H1 (cell line): ENCODE measurements at regions not wholly inside any gene's neighbourhood (a gene's known extent, or its start where the extent isn't known, plus 50 kb on each side); places are given as distances from the start of the nearest gene placed in this dataset.

Experiments
- CHD7 ChIP-seq: fragments of 300-600 bp; sonication (generic); IDR thresholded peaks from 2 replicates; pipeline ENCODE4 v1.7.1; 2012; ENCODE audit warnings: low read length, moderate library complexity, mild to moderate bottlenecking, inconsistent platforms; ENCODE audit not compliant: insufficient replicate concordance
- MAFK ChIP-seq: IDR thresholded peaks from 2 replicates; pipeline ENCODE4 v1.6.1; 2012; ENCODE audit warnings: low read depth, mild to moderate bottlenecking, improper control_type of control experiment, low read length

- TF ChIP-seq CHD7 (no peak), MAFK (peak; percentile 53; the same call in 1 of the 2 replicates)
These were observed 1051.2 kb downstream of the TDRD15 start (continued) for GRCh38 chr2:22175003-22175402.
